UCSD-AML1 (cell line): ENCODE measurements at regions not wholly inside any gene's neighbourhood (a gene's known extent, or its start where the extent isn't known, plus 50 kb on each side); places are given as distances from the start of the nearest gene placed in this dataset.

ENCODE experiments used
- DNase-seq: peaks from one replicate; lab custom pipeline; 2025; ENCODE audit not compliant: unreplicated experiment; lab: John Stamatoyannopoulos, UW

- no peak for DNase-seq
Measured at GRCh38 chr3:182244222-182244971, 532.7 kb downstream of the SOX2 start.

GRCh38 chr3:182245059-182245458 is 533.3 kb downstream of the SOX2 start:
- no peak for DNase-seq

- no peak for DNase-seq
Measured at GRCh38 chr3:182246870-182247269, 535.1 kb downstream of the SOX2 start.

- DNase-seq: no peak
Measured at GRCh38 chr3:182248349-182248880, 536.7 kb downstream of the SOX2 start.

- DNase-seq: no peak
Measured at GRCh38 chr3:182252802-182253201, 540.5 kb upstream of the ATP11B start.

- DNase-seq: no peak
Measured at GRCh38 chr3:182255158-182255557, 538.1 kb upstream of the ATP11B start.

GRCh38 chr3:182257361-182257760 is 535.9 kb upstream of the ATP11B start:
- DNase-seq: no peak

GRCh38 chr3:182258538-182259177 is 534.6 kb upstream of the ATP11B start:
- no peak for DNase-seq

GRCh38 chr3:182259579-182259978 is 533.7 kb upstream of the ATP11B start:
- no peak for DNase-seq

- no peak for DNase-seq
Measured at GRCh38 chr3:182261041-182261440, 532.3 kb upstream of the ATP11B start.

- DNase-seq: no peak
Measured at GRCh38 chr3:182268711-182269110, 524.6 kb upstream of the ATP11B start.

GRCh38 chr3:182276512-182276911 is 516.8 kb upstream of the ATP11B start:
- DNase-seq: no peak

- no peak for DNase-seq
Measured at GRCh38 chr3:182284793-182285192, 508.5 kb upstream of the ATP11B start.

GRCh38 chr3:182292591-182292990 is 500.7 kb upstream of the ATP11B start:
- no peak for DNase-seq

GRCh38 chr3:182294256-182294655 is 499.0 kb upstream of the ATP11B start:
- DNase-seq: no peak

GRCh38 chr3:182294696-182295095 is 498.6 kb upstream of the ATP11B start:
- no peak for DNase-seq

- DNase-seq: no peak
Measured at GRCh38 chr3:182300266-182300665, 493.0 kb upstream of the ATP11B start.

GRCh38 chr3:182303169-182303568 is 490.1 kb upstream of the ATP11B start:
- no peak for DNase-seq

- no peak for DNase-seq
Measured at GRCh38 chr3:182305881-182306665, 487.2 kb upstream of the ATP11B start.

- DNase-seq: no peak
Measured at GRCh38 chr3:182308328-182308727, 485.0 kb upstream of the ATP11B start.

- no peak for DNase-seq
Measured at GRCh38 chr3:182309120-182309519, 484.2 kb upstream of the ATP11B start.

- no peak for DNase-seq
Measured at GRCh38 chr3:182315313-182315712, 478.0 kb upstream of the ATP11B start.
